WTC11 (cell line): ENCODE measurements at regions not wholly inside any gene's neighbourhood (a gene's known extent, or its start where the extent isn't known, plus 50 kb on each side); places are given as distances from the start of the nearest gene placed in this dataset.

Experiments
- ATAC-seq: fragments of 200-7000 bp; cut with Tn5 transposase; 2 replicates; pipeline ENCODE4 v1.10.0; 2021; ENCODE audit warnings: mild to moderate bottlenecking, moderate library complexity
- CTCF ChIA-PET: fragments of 300-600 bp; sonication (Branson Sonifier 250); formaldehyde crosslinking; loops from one replicate; lab custom pipeline; 2021; ENCODE audit warnings: antibody characterized with exemption; lab: Charles Lee
- POLR2A ChIA-PET: fragments of 350-600 bp; sonication (Branson Sonifier 250); formaldehyde crosslinking; loops from one replicate; lab custom pipeline; 2021; ENCODE audit warnings: antibody characterized with exemption; lab: Charles Lee
- DNase-seq: peaks from one replicate; pipeline ENCODE4 v3.0.0; 2021; ENCODE audit warnings: low spot score
- H3K27ac Mint-ChIP-seq: 2 replicates; pipeline ENCODE4 v1.8.0; 2021; ENCODE audit warnings: mixed read lengths
- H3K27me3 Mint-ChIP-seq: 2 replicates; pipeline ENCODE4 v1.8.0; 2021; ENCODE audit warnings: low read depth, mild to moderate bottlenecking, moderate library complexity, mixed read lengths
- H3K36me3 Mint-ChIP-seq: 2 replicates; pipeline ENCODE4 v1.8.0; 2021; ENCODE audit warnings: mixed read lengths
- H3K4me1 Mint-ChIP-seq: 2 replicates; pipeline ENCODE4 v1.8.0; 2022; ENCODE audit warnings: mixed read lengths
- H3K4me3 Mint-ChIP-seq: 2 replicates; pipeline ENCODE4 v1.8.0; 2021; ENCODE audit warnings: mild to moderate bottlenecking, moderate library complexity, mixed read lengths
- H3K9me3 Mint-ChIP-seq: 2 replicates; pipeline ENCODE4 v1.8.0; 2021; ENCODE audit warnings: mixed read lengths
- ATF1 ChIP-seq: sonication (generic); formaldehyde crosslinking; IDR thresholded peaks from 2 replicates; pipeline ENCODE4 v1.8.1; 2023; ENCODE audit warnings: mild to moderate bottlenecking, moderate library complexity, missing genetic modification reagents
- CREB1 ChIP-seq: sonication (generic); formaldehyde crosslinking; IDR thresholded peaks from 2 replicates; pipeline ENCODE4 v1.8.0; 2023; ENCODE audit warnings: mild to moderate bottlenecking, missing genetic modification reagents
- ETV6 ChIP-seq: sonication (generic); formaldehyde crosslinking; IDR thresholded peaks from 2 replicates; pipeline ENCODE4 v1.8.1; 2022; ENCODE audit warnings: mild to moderate bottlenecking, missing genetic modification reagents
- FOXK1 ChIP-seq: sonication (generic); formaldehyde crosslinking; IDR thresholded peaks from 2 replicates; pipeline ENCODE4 v1.8.0; 2022; ENCODE audit warnings: mild to moderate bottlenecking, moderate library complexity, missing genetic modification reagents
- GABPB1 ChIP-seq: sonication (generic); formaldehyde crosslinking; IDR thresholded peaks from 2 replicates; pipeline ENCODE4 v1.8.1; 2023; ENCODE audit warnings: mild to moderate bottlenecking, missing genetic modification reagents
- GTF2I ChIP-seq: fragments of 250-450 bp; sonication (Bioruptor Pico); conservative IDR thresholded peaks from 2 replicates; pipeline ENCODE4 v1.4.0; 2021; ENCODE audit warnings: mild to moderate bottlenecking
- HMGA2 ChIP-seq: fragments of 250-450 bp; sonication (Bioruptor Pico); IDR thresholded peaks from 2 replicates; pipeline ENCODE4 v1.4.0; 2021; ENCODE audit warnings: mild to moderate bottlenecking, moderate library complexity
- MYBL2 ChIP-seq: sonication (generic); formaldehyde crosslinking; IDR thresholded peaks from 2 replicates; pipeline ENCODE4 v1.8.1; 2023; ENCODE audit warnings: mild to moderate bottlenecking, moderate library complexity, missing genetic modification reagents
- SP1 ChIP-seq: sonication (generic); formaldehyde crosslinking; conservative IDR thresholded peaks from 2 replicates; pipeline ENCODE4 v1.8.1; 2022; ENCODE audit warnings: missing genetic modification reagents
- TEAD1 ChIP-seq: sonication (generic); formaldehyde crosslinking; IDR thresholded peaks from 2 replicates; pipeline ENCODE4 v1.8.0; 2022; ENCODE audit warnings: mild to moderate bottlenecking, missing genetic modification reagents
- ZNF232 ChIP-seq: sonication (generic); formaldehyde crosslinking; IDR thresholded peaks from 2 replicates; pipeline ENCODE4 v1.8.0; 2022; ENCODE audit warnings: mild to moderate bottlenecking, missing genetic modification reagents
- TF ChIP-seq, protein P1 (sequence below): sonication (generic); formaldehyde crosslinking; IDR thresholded peaks from 2 replicates; pipeline ENCODE4 v1.8.1; 2023; ENCODE audit warnings: mild to moderate bottlenecking, missing genetic modification reagents, moderate library complexity
- TF ChIP-seq, protein P2 (sequence below): sonication (generic); formaldehyde crosslinking; IDR thresholded peaks from 2 replicates; pipeline ENCODE4 v1.8.1; 2022; ENCODE audit warnings: low read depth, missing genetic modification reagents, borderline replicate concordance
- TF ChIP-seq, protein P3 (sequence below): sonication (generic); formaldehyde crosslinking; IDR thresholded peaks from 2 replicates; pipeline ENCODE4 v1.8.0; 2022; ENCODE audit warnings: missing genetic modification reagents
- TF ChIP-seq, protein P4 (sequence below): sonication (generic); formaldehyde crosslinking; IDR thresholded peaks from 2 replicates; pipeline ENCODE4 v1.8.0; 2023; ENCODE audit warnings: missing genetic modification reagents
- TF ChIP-seq, protein P5 (sequence below): sonication (generic); formaldehyde crosslinking; IDR thresholded peaks from 2 replicates; pipeline ENCODE4 v1.8.1; 2022; ENCODE audit warnings: mild to moderate bottlenecking, missing genetic modification reagents, moderate library complexity, borderline replicate concordance
- TF ChIP-seq, protein P6 (sequence below): fragments of 250-450 bp; sonication (Bioruptor Pico); conservative IDR thresholded peaks from 2 replicates; pipeline ENCODE4 v1.9.0; 2021; ENCODE audit warnings: mild to moderate bottlenecking
- TF ChIP-seq, protein P7 (sequence below): sonication (generic); formaldehyde crosslinking; IDR thresholded peaks from 2 replicates; pipeline ENCODE4 v1.8.1; 2022; ENCODE audit warnings: low read depth, mild to moderate bottlenecking, moderate library complexity, missing genetic modification reagents, borderline replicate concordance
- TF ChIP-seq, protein P8 (sequence below): fragments of 250-450 bp; sonication (Bioruptor Pico); IDR thresholded peaks from 2 replicates; pipeline ENCODE4 v1.9.0; 2021; ENCODE audit warnings: mild to moderate bottlenecking
- TF ChIP-seq, protein P9 (sequence below): sonication (generic); formaldehyde crosslinking; IDR thresholded peaks from 2 replicates; pipeline ENCODE4 v1.8.0; 2023; ENCODE audit warnings: mild to moderate bottlenecking, missing genetic modification reagents

DNA sequence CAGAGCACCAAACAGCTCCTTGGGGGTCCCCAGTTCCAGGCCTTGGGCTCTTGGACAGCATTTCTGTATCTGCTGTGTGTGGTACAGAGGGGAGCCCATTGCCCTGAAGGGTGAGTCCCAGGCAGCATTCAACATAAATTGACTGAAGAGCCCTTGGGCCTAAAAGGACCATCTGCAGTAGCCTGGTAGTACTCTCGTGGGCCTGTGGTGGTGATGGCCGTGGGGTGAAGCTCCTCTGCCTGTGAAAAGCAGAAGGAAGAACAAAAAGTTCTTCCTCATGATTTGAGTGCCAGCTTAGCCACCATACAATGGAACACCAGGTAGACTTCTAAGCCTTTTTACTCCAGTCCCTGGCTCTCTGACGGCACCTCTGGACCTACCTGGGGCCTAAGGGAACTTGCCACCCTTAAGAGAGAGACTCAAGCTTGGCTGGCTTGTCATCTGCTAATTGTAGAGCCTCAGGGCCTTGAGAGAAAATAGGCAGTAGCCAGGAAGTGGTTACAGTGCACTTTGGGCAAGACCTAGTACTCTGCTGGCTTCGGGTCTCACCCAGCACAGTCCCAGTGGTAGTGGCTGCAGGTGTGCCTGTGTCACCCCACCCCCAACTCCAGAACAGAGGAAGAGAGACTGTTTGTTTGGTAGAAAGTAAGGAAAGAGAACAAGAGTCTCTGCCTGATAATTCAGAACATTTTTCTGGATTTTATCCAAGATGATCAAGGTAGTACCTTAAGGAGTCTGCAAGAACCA, 84.6 kb upstream of the CERS6 start:
- H3K4me1 Mint-ChIP-seq = no peaks in the 10 kb centered on the region
- TF ChIP-seq SP1 (CRISPR knock-in tag) (no peak), ZNF232 (CRISPR knock-in tag) (no peak), GABPB1 (CRISPR knock-in tag) (no peak), ATF1 (no peak), ETV6 (no peak)
- POLR2A ChIA-PET = no interaction called here
- peaks cover 42% of the 10 kb centered on the region for H3K9me3 Mint-ChIP-seq
- CTCF ChIA-PET = no interaction called here
- DNase-seq (no peak), ATAC-seq (no peak)
- H3K27me3 Mint-ChIP-seq = no peaks in the 10 kb centered on the region; the same call in 1 of the 2 replicates
- no peak overlapping the region for H3K4me3 Mint-ChIP-seq
- H3K36me3 Mint-ChIP-seq = peaks cover 12% of the 10 kb centered on the region
- H3K27ac Mint-ChIP-seq = no peak overlapping the region

DNA sequence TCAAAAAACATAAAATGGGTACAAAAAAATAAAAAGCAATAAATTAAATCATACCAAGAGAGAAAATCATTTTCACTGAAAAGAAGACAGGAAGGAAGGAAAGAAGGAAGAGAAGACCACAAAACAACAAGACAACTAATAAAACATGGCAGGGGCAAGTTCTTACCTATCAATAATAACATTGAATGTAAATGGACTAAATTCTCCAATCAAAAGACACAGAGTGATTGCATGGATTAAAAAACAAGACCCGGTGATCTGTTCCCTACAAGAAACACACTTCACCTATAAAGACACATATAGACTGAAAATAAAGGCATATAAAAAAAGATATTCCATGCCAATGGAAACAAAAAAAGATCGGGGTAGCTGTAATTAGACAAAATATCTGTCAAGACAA, 82.6 kb upstream of the CERS6 start:
- ChIA-PET CTCF (no interaction called here), POLR2A (no interaction called here)
- TF ChIP-seq TEAD1 = no peak
- TF ChIP-seq CREB1 (CRISPR knock-in tag) = no peak
- TF ChIP-seq, protein P1, sequence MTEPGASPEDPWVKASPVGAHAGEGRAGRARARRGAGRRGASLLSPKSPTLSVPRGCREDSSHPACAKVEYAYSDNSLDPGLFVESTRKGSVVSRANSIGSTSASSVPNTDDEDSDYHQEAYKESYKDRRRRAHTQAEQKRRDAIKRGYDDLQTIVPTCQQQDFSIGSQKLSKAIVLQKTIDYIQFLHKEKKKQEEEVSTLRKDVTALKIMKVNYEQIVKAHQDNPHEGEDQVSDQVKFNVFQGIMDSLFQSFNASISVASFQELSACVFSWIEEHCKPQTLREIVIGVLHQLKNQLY (CRISPR knock-in tag) = no peak
- TF ChIP-seq, protein P2, sequence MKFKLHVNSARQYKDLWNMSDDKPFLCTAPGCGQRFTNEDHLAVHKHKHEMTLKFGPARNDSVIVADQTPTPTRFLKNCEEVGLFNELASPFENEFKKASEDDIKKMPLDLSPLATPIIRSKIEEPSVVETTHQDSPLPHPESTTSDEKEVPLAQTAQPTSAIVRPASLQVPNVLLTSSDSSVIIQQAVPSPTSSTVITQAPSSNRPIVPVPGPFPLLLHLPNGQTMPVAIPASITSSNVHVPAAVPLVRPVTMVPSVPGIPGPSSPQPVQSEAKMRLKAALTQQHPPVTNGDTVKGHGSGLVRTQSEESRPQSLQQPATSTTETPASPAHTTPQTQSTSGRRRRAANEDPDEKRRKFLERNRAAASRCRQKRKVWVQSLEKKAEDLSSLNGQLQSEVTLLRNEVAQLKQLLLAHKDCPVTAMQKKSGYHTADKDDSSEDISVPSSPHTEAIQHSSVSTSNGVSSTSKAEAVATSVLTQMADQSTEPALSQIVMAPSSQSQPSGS (CRISPR knock-in tag) = no peak
- TF ChIP-seq, protein P3, sequence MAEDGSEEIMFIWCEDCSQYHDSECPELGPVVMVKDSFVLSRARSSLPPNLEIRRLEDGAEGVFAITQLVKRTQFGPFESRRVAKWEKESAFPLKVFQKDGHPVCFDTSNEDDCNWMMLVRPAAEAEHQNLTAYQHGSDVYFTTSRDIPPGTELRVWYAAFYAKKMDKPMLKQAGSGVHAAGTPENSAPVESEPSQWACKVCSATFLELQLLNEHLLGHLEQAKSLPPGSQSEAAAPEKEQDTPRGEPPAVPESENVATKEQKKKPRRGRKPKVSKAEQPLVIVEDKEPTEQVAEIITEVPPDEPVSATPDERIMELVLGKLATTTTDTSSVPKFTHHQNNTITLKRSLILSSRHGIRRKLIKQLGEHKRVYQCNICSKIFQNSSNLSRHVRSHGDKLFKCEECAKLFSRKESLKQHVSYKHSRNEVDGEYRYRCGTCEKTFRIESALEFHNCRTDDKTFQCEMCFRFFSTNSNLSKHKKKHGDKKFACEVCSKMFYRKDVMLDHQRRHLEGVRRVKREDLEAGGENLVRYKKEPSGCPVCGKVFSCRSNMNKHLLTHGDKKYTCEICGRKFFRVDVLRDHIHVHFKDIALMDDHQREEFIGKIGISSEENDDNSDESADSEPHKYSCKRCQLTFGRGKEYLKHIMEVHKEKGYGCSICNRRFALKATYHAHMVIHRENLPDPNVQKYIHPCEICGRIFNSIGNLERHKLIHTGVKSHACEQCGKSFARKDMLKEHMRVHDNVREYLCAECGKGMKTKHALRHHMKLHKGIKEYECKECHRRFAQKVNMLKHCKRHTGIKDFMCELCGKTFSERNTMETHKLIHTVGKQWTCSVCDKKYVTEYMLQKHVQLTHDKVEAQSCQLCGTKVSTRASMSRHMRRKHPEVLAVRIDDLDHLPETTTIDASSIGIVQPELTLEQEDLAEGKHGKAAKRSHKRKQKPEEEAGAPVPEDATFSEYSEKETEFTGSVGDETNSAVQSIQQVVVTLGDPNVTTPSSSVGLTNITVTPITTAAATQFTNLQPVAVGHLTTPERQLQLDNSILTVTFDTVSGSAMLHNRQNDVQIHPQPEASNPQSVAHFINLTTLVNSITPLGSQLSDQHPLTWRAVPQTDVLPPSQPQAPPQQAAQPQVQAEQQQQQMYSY = no peak
- TF ChIP-seq HMGA2 (CRISPR knock-in tag) = no peak
- no peak for TF ChIP-seq SP1 (CRISPR knock-in tag)
- no peak for TF ChIP-seq FOXK1
- TF ChIP-seq, protein P4, sequence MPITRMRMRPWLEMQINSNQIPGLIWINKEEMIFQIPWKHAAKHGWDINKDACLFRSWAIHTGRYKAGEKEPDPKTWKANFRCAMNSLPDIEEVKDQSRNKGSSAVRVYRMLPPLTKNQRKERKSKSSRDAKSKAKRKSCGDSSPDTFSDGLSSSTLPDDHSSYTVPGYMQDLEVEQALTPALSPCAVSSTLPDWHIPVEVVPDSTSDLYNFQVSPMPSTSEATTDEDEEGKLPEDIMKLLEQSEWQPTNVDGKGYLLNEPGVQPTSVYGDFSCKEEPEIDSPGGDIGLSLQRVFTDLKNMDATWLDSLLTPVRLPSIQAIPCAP (CRISPR knock-in tag) = no peak
- TF ChIP-seq, protein P5, sequence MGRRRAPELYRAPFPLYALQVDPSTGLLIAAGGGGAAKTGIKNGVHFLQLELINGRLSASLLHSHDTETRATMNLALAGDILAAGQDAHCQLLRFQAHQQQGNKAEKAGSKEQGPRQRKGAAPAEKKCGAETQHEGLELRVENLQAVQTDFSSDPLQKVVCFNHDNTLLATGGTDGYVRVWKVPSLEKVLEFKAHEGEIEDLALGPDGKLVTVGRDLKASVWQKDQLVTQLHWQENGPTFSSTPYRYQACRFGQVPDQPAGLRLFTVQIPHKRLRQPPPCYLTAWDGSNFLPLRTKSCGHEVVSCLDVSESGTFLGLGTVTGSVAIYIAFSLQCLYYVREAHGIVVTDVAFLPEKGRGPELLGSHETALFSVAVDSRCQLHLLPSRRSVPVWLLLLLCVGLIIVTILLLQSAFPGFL (CRISPR knock-in tag) = no peak
- TF ChIP-seq, protein P6, sequence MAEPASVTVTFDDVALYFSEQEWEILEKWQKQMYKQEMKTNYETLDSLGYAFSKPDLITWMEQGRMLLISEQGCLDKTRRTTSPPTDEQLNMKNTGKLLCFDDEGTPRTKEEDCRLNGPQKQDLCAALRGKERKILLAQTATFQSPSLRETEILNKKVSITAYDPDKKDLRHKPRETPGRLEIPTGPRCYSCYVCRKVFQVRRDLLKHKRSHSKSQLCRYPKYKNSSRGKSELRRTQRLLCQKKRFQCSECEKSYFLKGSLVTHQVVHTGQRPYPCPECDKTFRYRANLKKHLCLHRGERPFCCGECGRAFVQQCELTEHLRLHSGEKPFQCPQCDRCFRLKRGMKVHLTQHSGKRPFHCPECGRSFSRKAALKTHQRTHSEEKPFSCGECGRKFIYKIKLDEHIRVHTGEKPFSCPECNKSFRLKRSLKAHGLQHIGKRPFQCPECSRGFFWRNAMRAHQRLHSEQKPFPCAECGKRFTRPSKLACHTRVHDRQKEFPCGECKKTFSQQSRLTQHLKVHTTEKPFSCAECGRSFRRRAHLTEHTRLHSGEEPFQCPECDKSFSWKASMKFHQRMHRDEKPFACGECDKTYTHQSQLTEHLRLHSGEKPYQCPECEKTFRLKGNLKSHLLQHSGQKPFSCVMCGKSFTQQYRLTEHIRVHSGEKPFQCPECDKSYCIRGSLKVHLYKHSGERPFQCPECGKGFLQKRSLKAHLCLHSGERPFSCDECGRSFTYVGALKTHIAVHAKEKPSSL (CRISPR knock-in tag) = no peak
- no peak for TF ChIP-seq GTF2I (CRISPR knock-in tag)
- TF ChIP-seq, protein P7, sequence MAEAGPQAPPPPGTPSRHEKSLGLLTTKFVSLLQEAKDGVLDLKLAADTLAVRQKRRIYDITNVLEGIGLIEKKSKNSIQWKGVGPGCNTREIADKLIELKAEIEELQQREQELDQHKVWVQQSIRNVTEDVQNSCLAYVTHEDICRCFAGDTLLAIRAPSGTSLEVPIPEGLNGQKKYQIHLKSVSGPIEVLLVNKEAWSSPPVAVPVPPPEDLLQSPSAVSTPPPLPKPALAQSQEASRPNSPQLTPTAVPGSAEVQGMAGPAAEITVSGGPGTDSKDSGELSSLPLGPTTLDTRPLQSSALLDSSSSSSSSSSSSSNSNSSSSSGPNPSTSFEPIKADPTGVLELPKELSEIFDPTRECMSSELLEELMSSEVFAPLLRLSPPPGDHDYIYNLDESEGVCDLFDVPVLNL (CRISPR knock-in tag) = no peak
- TF ChIP-seq, protein P8, sequence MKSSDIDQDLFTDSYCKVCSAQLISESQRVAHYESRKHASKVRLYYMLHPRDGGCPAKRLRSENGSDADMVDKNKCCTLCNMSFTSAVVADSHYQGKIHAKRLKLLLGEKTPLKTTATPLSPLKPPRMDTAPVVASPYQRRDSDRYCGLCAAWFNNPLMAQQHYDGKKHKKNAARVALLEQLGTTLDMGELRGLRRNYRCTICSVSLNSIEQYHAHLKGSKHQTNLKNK (CRISPR knock-in tag) = no peak
- TF ChIP-seq, protein P9, sequence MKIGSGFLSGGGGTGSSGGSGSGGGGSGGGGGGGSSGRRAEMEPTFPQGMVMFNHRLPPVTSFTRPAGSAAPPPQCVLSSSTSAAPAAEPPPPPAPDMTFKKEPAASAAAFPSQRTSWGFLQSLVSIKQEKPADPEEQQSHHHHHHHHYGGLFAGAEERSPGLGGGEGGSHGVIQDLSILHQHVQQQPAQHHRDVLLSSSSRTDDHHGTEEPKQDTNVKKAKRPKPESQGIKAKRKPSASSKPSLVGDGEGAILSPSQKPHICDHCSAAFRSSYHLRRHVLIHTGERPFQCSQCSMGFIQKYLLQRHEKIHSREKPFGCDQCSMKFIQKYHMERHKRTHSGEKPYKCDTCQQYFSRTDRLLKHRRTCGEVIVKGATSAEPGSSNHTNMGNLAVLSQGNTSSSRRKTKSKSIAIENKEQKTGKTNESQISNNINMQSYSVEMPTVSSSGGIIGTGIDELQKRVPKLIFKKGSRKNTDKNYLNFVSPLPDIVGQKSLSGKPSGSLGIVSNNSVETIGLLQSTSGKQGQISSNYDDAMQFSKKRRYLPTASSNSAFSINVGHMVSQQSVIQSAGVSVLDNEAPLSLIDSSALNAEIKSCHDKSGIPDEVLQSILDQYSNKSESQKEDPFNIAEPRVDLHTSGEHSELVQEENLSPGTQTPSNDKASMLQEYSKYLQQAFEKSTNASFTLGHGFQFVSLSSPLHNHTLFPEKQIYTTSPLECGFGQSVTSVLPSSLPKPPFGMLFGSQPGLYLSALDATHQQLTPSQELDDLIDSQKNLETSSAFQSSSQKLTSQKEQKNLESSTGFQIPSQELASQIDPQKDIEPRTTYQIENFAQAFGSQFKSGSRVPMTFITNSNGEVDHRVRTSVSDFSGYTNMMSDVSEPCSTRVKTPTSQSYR (CRISPR knock-in tag) = no peak
- no peak for TF ChIP-seq MYBL2 (CRISPR knock-in tag)
- H3K4me3 Mint-ChIP-seq = no peak overlapping the region
- H3K4me1 Mint-ChIP-seq = no peaks in the 10 kb centered on the region
- no peak for DNase-seq
- H3K36me3 Mint-ChIP-seq = peaks cover 12% of the 10 kb centered on the region
- H3K9me3 Mint-ChIP-seq = peaks cover 54% of the 10 kb centered on the region
- ATAC-seq = no peak
- no peaks in the 10 kb centered on the region; the same call in 1 of the 2 replicates for H3K27me3 Mint-ChIP-seq
- no peak overlapping the region for H3K27ac Mint-ChIP-seq
